LHCN-M2 (cell line): ENCODE measurements at regions not wholly inside any gene's neighbourhood (a gene's known extent, or its start where the extent isn't known, plus 50 kb on each side); places are given as distances from the start of the nearest gene placed in this dataset.

Source experiments
- DNase-seq: peaks from one replicate; pipeline ENCODE4 v3.0.0-alpha.2; 2012; ENCODE audit warnings: low read depth

- DNase-seq, result no peak
These were observed 157.5 kb downstream of the SCP2D1 start for GRCh38 chr20:18971121-18971520.

- DNase-seq, result no peak
These were observed 158.0 kb downstream of the SCP2D1 start for GRCh38 chr20:18971574-18971973.

- no peak for DNase-seq
These were observed 158.8 kb downstream of the SCP2D1 start for GRCh38 chr20:18972251-18972876.

GRCh38 chr20:18973529-18974173 lies 160.1 kb downstream of the SCP2D1 start:
- no peak for DNase-seq

GRCh38 chr20:18974660-18975059 lies 161.1 kb downstream of the SCP2D1 start:
- DNase-seq, result no peak

- DNase-seq, result no peak
These were observed 163.9 kb downstream of the SCP2D1 start for GRCh38 chr20:18977441-18977840.

GRCh38 chr20:18978311-18978710 lies 164.7 kb downstream of the SCP2D1 start:
- DNase-seq, result no peak

- DNase-seq, result no peak
These were observed 165.5 kb downstream of the SCP2D1 start for GRCh38 chr20:18979132-18979531.

- no peak for DNase-seq
These were observed 168.5 kb downstream of the SCP2D1 start for GRCh38 chr20:18981962-18982539.

GRCh38 chr20:18983796-18984195 lies 170.2 kb downstream of the SCP2D1 start:
- no peak for DNase-seq

GRCh38 chr20:18984238-18985200 lies 170.9 kb downstream of the SCP2D1 start:
- no peak for DNase-seq

GRCh38 chr20:18985551-18985950 lies 172.0 kb downstream of the SCP2D1 start:
- no peak for DNase-seq

- no peak for DNase-seq
These were observed 172.7 kb downstream of the SCP2D1 start for GRCh38 chr20:18986146-18986830.

GRCh38 chr20:18986895-18987580 lies 173.5 kb downstream of the SCP2D1 start:
- DNase-seq, result no peak

- no peak for DNase-seq
These were observed 174.3 kb downstream of the SCP2D1 start for GRCh38 chr20:18987781-18988360.

- no peak for DNase-seq
These were observed 175.1 kb downstream of the SCP2D1 start for GRCh38 chr20:18988701-18989100.

GRCh38 chr20:18989736-18990474 lies 176.3 kb downstream of the SCP2D1 start:
- DNase-seq, result no peak

GRCh38 chr20:18991012-18991411 lies 177.4 kb downstream of the SCP2D1 start:
- DNase-seq, result no peak

- no peak for DNase-seq
These were observed 178.8 kb downstream of the SCP2D1 start for GRCh38 chr20:18992418-18992817.

GRCh38 chr20:18995455-18995854 lies 181.9 kb downstream of the SCP2D1 start:
- DNase-seq, result no peak
